HCT116 (cell line): ENCODE measurements at regions not wholly inside any gene's neighbourhood (a gene's known extent, or its start where the extent isn't known, plus 50 kb on each side); places are given as distances from the start of the nearest gene placed in this dataset.

Experiments
- CTCF ChIP-seq, 3 experiments: fragments of 200-600 bp in 1 of 3; sonication (generic) in 1 of 3; IDR thresholded peaks in 2 of 3; conservative IDR thresholded peaks in 1 of 3; 2 replicates each; pipeline ENCODE4 v1.5.1; 2012 to 2017; ENCODE audit warnings: low read depth in 2 of 3, low read length in 2 of 3, antibody characterized with exemption in 1 of 3, borderline replicate concordance in 1 of 3, control low read depth in 1 of 3, mild to moderate bottlenecking in 1 of 3, mixed read lengths in 1 of 3, mixed run types in 1 of 3, moderate library complexity in 1 of 3; ENCODE audit not compliant: insufficient read depth in 1 of 3
- TCF7L2 ChIP-seq: IDR thresholded peaks from 2 replicates; pipeline ENCODE4 v1.7.0; 2011; ENCODE audit warnings: borderline replicate concordance, inconsistent platforms; ENCODE audit not compliant: insufficient read depth, insufficient read length; ENCODE audit errors: extremely low read depth
- YY1 ChIP-seq: IDR thresholded peaks from 2 replicates; pipeline ENCODE4 v1.6.1; 2011; ENCODE audit warnings: low read length, low read depth, moderate library complexity, mild to moderate bottlenecking; ENCODE audit not compliant: insufficient replicate concordance; ENCODE audit errors: extremely low read depth
- ZFX ChIP-seq: fragments of 450-650 bp; IDR thresholded peaks from 2 replicates; pipeline ENCODE4 v1.6.1; 2017

- no peak for TF ChIP-seq YY1
- TF ChIP-seq TCF7L2, result no peak
- no peak for TF ChIP-seq ZFX
- no peak for TF ChIP-seq CTCF (IDR thresholded peaks at IDR 0.05 in 2 of 3, conservative IDR thresholded peaks at IDR 0.05 in 1 of 3; ENCODE audit: borderline replicate concordance in 1 of 3, insufficient read depth in 1 of 3, low read depth in 2 of 3, low read length in 2 of 3)
These were observed 411.6 kb downstream of the BRINP1 start for GRCh38 chr9:118957585-118957984.
